ENCODE measurements at regions not wholly inside any gene's neighbourhood (a gene's known extent, or its start where the extent isn't known, plus 50 kb on each side); places are given as distances from the start of the nearest gene placed in this dataset.
"Not testable (repeated sequence)": the region's sequence is repeated elsewhere in the genome, so short reads cannot be mapped to it uniquely, and the experiment has no call there.

DNA sequence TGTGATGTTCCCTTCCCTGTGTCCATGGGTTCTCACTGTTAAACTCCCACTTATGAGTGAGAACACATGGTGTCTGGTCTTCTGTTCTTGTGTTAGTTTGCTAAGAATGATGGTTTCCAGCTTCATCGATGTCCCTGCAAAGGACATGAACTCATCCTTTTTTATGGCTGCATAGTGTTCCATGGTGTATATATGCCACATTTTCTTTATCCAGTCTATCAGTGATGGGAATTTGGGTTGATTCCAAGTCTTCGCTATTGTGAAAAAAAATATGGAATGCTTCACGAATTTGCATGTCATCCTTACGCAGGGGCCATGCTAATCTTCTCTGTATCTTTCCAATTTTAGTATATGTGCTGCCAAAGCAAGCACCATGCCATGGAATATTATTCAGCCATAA, 75.4 kb downstream of the TMEM130 start:
- TF ChIP-seq, protein P1, sequence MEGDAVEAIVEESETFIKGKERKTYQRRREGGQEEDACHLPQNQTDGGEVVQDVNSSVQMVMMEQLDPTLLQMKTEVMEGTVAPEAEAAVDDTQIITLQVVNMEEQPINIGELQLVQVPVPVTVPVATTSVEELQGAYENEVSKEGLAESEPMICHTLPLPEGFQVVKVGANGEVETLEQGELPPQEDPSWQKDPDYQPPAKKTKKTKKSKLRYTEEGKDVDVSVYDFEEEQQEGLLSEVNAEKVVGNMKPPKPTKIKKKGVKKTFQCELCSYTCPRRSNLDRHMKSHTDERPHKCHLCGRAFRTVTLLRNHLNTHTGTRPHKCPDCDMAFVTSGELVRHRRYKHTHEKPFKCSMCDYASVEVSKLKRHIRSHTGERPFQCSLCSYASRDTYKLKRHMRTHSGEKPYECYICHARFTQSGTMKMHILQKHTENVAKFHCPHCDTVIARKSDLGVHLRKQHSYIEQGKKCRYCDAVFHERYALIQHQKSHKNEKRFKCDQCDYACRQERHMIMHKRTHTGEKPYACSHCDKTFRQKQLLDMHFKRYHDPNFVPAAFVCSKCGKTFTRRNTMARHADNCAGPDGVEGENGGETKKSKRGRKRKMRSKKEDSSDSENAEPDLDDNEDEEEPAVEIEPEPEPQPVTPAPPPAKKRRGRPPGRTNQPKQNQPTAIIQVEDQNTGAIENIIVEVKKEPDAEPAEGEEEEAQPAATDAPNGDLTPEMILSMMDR (IDR thresholded peaks at IDR 0.05; ENCODE audit: poor library complexity, severe bottlenecking) = not testable (repeated sequence)
- TF ChIP-seq, protein P2, sequence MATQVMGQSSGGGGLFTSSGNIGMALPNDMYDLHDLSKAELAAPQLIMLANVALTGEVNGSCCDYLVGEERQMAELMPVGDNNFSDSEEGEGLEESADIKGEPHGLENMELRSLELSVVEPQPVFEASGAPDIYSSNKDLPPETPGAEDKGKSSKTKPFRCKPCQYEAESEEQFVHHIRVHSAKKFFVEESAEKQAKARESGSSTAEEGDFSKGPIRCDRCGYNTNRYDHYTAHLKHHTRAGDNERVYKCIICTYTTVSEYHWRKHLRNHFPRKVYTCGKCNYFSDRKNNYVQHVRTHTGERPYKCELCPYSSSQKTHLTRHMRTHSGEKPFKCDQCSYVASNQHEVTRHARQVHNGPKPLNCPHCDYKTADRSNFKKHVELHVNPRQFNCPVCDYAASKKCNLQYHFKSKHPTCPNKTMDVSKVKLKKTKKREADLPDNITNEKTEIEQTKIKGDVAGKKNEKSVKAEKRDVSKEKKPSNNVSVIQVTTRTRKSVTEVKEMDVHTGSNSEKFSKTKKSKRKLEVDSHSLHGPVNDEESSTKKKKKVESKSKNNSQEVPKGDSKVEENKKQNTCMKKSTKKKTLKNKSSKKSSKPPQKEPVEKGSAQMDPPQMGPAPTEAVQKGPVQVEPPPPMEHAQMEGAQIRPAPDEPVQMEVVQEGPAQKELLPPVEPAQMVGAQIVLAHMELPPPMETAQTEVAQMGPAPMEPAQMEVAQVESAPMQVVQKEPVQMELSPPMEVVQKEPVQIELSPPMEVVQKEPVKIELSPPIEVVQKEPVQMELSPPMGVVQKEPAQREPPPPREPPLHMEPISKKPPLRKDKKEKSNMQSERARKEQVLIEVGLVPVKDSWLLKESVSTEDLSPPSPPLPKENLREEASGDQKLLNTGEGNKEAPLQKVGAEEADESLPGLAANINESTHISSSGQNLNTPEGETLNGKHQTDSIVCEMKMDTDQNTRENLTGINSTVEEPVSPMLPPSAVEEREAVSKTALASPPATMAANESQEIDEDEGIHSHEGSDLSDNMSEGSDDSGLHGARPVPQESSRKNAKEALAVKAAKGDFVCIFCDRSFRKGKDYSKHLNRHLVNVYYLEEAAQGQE (IDR thresholded peaks at IDR 0.05; ENCODE audit: borderline replicate concordance) = not testable (repeated sequence)
- not testable (repeated sequence) for TF ChIP-seq EZH2 (IDR thresholded peaks at IDR 0.05; ENCODE audit: borderline replicate concordance, insufficient read depth, low read length, poor library complexity, severe bottlenecking); POLR2AphosphoS5 (IDR thresholded peaks at IDR 0.05)

All from neural cell (in vitro differentiated cells).